H1 (cell line): ENCODE measurements at regions not wholly inside any gene's neighbourhood (a gene's known extent, or its start where the extent isn't known, plus 50 kb on each side); places are given as distances from the start of the nearest gene placed in this dataset.

Source experiments
- ATF3 ChIP-seq: IDR thresholded peaks from 2 replicates; pipeline ENCODE4 v1.6.1; 2011; ENCODE audit warnings: low read depth, mild to moderate bottlenecking, low read length; ENCODE audit not compliant: insufficient read depth
- BACH1 ChIP-seq: IDR thresholded peaks from 2 replicates; pipeline ENCODE4 v1.6.1; 2012; ENCODE audit warnings: low read length, improper control_type of control experiment
- KDM5A ChIP-seq: fragments of 200-600 bp; IDR thresholded peaks from 2 replicates; pipeline ENCODE4 v1.7.1; 2012; ENCODE audit warnings: mild to moderate bottlenecking, low read length, inconsistent platforms, mixed read lengths

- TF ChIP-seq BACH1 (no peak), KDM5A (no peak), ATF3 (no peak)
Observed at GRCh38 chr1:191368891-191369654, 789.2 kb upstream of the RGS18 start (continued).
